ENCODE measurements at regions not wholly inside any gene's neighbourhood (a gene's known extent, or its start where the extent isn't known, plus 50 kb on each side); places are given as distances from the start of the nearest gene placed in this dataset.

DNA sequence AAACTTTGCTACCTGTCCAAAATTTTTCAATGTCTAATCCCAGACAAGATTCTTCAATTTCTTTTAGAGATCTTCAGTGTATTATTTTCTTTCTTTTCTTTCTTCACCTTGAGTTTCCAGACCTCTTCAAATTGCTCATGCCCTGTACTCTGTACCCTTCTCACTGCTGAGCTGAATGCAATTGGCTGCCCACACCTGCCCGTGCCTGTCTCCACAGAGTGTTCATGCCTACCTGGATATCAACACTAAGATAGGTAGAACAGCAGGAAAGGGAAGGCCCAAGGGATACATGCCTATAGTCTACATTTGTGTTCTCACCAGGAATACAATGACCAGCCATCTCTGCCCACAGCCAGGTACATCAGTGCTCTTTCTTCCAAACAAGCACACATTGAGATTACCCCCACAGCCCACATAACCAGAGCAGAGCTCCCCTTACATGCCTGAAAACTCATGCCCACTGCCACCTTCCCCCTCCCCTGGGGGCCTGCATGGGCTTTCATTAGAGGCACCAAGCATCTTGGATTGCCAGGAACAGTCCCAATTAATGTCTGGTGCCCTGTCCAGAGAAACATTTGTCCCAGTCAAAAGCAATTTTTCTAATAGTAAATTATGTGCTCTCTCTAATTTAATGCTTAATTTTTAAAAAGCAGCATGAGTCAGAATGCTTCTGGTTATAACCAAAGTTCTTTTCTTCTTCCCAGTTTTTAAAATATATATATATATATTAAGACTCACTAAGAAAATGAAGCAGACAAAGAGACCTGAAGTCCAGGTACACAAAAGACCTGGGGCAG lies 134.9 kb upstream of the SLC14A2 start:
- Histone ChIP-seq H3K4me1 (ENCODE audit: control insufficient read depth in 1 of 2, insufficient read depth in 2 of 2, low read length in 2 of 2) (no peaks in the 10 kb centered on the region), H3K79me2 (ENCODE audit: insufficient read depth, low read length) (no peaks in the 10 kb centered on the region), H3K9ac (ENCODE audit: low read length) (no peak overlapping the region), H3K4me2 (ENCODE audit: low read length) (no peak overlapping the region), H3K9me2 (ENCODE audit: insufficient read depth) (no peaks in the 10 kb centered on the region), H3K4me3 (replicated peaks in 1 of 2; ENCODE audit: low read depth in 1 of 2, low read length in 2 of 2) (no peak overlapping the region), H3K27ac (ENCODE audit: low read depth, low read length) (no peak overlapping the region), H4K20me1 (ENCODE audit: insufficient read depth) (no peaks in the 10 kb centered on the region), H3K9me3 (ENCODE audit: control insufficient read depth in 1 of 2, insufficient read depth in 1 of 2, low read depth in 1 of 2, low read length in 2 of 2) (no peaks in the 10 kb centered on the region), H3K36me3 (ENCODE audit: control insufficient read depth in 1 of 2, insufficient read depth in 2 of 2, low read length in 2 of 2) (no peaks in the 10 kb centered on the region), H3K27me3 (ENCODE audit: insufficient read depth, low read length) (0 out of 2 replicates have a peak, but pooled peaks cover 7% of the 10 kb centered on the region), H2AFZ (ENCODE audit: low read depth, low read length, poor library complexity, severe bottlenecking) (no peak overlapping the region)
- no peak for TF ChIP-seq SIN3A (IDR thresholded peaks at IDR 0.05; ENCODE audit: low read depth)
- TF ChIP-seq ZNF274 (IDR thresholded peaks at IDR 0.05; ENCODE audit: low read depth, low read length), result no peak
- ATAC-seq (no peak), DNase-seq (ENCODE audit: low read depth, low spot score) (no peak)
- intact Hi-C loops (cut with micrococcal nuclease), result no loop called here
- POLR2A ChIA-PET, result no interaction called here
- RAD21 ChIA-PET (ENCODE audit: low non-redundant PET in 1 of 2, low total read pairs in 2 of 2, uncharacterized antibody in 2 of 2, unreplicated experiment in 2 of 2), result no interaction called here
- CTCF ChIA-PET, result no interaction called here
- BruUV-seq (replicated peaks), result no TSS peak

DNA sequence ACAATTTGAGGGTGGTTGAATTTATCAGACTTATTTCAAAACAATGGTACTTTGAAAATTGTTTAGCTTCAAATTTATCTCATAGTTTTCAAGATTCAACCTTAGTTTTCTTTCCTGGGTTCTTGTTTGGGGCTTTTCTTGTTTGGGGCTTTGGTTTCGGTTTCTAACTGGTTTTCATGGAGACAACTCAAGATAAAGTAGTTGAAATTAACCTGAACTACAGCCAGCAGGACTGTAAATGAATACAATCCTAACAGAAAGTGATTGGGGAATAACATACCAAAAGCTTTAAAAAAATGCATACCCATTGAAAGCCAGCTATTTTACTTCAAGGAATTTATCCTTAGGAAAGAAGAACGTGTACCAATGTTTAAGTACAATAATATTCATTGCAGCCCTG lies 133.5 kb upstream of the SLC14A2 start:
- RAD21 ChIA-PET (ENCODE audit: low non-redundant PET in 1 of 2, low total read pairs in 2 of 2, uncharacterized antibody in 2 of 2, unreplicated experiment in 2 of 2), result no interaction called here
- no peaks in the 10 kb centered on the region for H4K20me1 ChIP-seq (ENCODE audit: insufficient read depth)
- intact Hi-C loops (cut with micrococcal nuclease), result no loop called here
- H3K4me1 ChIP-seq (ENCODE audit: control insufficient read depth in 1 of 2, insufficient read depth in 2 of 2, low read length in 2 of 2), result no peaks in the 10 kb centered on the region
- no peaks in the 10 kb centered on the region for H3K79me2 ChIP-seq (ENCODE audit: insufficient read depth, low read length)
- DNase-seq (ENCODE audit: low read depth, low spot score) (no peak), ATAC-seq (no peak)
- BruUV-seq (replicated peaks), result no TSS peak
- H3K4me2 ChIP-seq (ENCODE audit: low read length), result no peak overlapping the region
- POLR2A ChIA-PET, result no interaction called here
- H2AFZ ChIP-seq (ENCODE audit: low read depth, low read length, poor library complexity, severe bottlenecking), result no peak overlapping the region
- CTCF ChIA-PET, result no interaction called here
- TF ChIP-seq EZH2 (IDR thresholded peaks at IDR 0.05), result no peak
- H3K9me3 ChIP-seq (ENCODE audit: control insufficient read depth in 1 of 2, insufficient read depth in 1 of 2, low read depth in 1 of 2, low read length in 2 of 2), result no peaks in the 10 kb centered on the region
- H3K9me2 ChIP-seq (ENCODE audit: insufficient read depth), result no peaks in the 10 kb centered on the region
- 0 out of 2 replicates have a peak, but pooled peaks cover 7% of the 10 kb centered on the region for H3K27me3 ChIP-seq (ENCODE audit: insufficient read depth, low read length)
- no peak overlapping the region for H3K27ac ChIP-seq (ENCODE audit: low read depth, low read length)
- H3K4me3 ChIP-seq (replicated peaks in 1 of 2; ENCODE audit: low read depth in 1 of 2, low read length in 2 of 2), result no peak overlapping the region
- H3K36me3 ChIP-seq (ENCODE audit: control insufficient read depth in 1 of 2, insufficient read depth in 2 of 2, low read length in 2 of 2), result no peaks in the 10 kb centered on the region
- H3K9ac ChIP-seq (ENCODE audit: low read length), result no peak overlapping the region
